ENCODE measurements at regions not wholly inside any gene's neighbourhood (a gene's known extent, or its start where the extent isn't known, plus 50 kb on each side); places are given as distances from the start of the nearest gene placed in this dataset.

GRCh38 chr17:13293421-13293820 lies 275.6 kb upstream of the ELAC2 start:
- TF ChIP-seq CTCF (IDR thresholded peaks at IDR 0.05) = no peak
- TF ChIP-seq POLR2A (IDR thresholded peaks at IDR 0.05) = no peak

Data from esophagus squamous epithelium (tissue), 4 donors.